Neural cell (in vitro differentiated cells): ENCODE measurements at regions not wholly inside any gene's neighbourhood (a gene's known extent, or its start where the extent isn't known, plus 50 kb on each side); places are given as distances from the start of the nearest gene placed in this dataset.
A peak's percentile ranks its signal among the peaks of the same experiment; 100 is the strongest.

Source experiments
- H2AFZ ChIP-seq: fragments of 200-600, 300-800 bp; sonication (generic), shearing (Covaris generic); 2 replicates; pipeline ENCODE4 v1.6.0; 2014; ENCODE audit warnings: low read depth, mild to moderate bottlenecking, antibody characterized with exemption, low read length, moderate library complexity
- H3F3A ChIP-seq: fragments of 200-600 bp; shearing (Covaris generic); 2 replicates; pipeline ENCODE4 v1.6.1; 2016; ENCODE audit warnings: mild to moderate bottlenecking, moderate library complexity, mixed read lengths, antibody characterized with exemption, low read length; ENCODE audit not compliant: insufficient read depth, poor library complexity, severe bottlenecking
- H3K27ac ChIP-seq: fragments of 200-600, 300-800 bp; sonication (generic), shearing (Covaris generic); 2 replicates; pipeline ENCODE4 v1.5.1; 2014; ENCODE audit warnings: mild to moderate bottlenecking, low read length, moderate library complexity
- H3K27me3 ChIP-seq: fragments of 300-800, 200-600 bp; sonication (generic), shearing (Covaris generic); 2 replicates; pipeline ENCODE4 v1.6.0; 2014; ENCODE audit warnings: mild to moderate bottlenecking, low read depth, low read length, moderate library complexity; ENCODE audit not compliant: insufficient read depth
- H3K36me3 ChIP-seq: fragments of 300-800, 200-600 bp; sonication (generic), shearing (Covaris generic); 2 replicates; pipeline ENCODE4 v1.5.1; 2014; ENCODE audit warnings: mild to moderate bottlenecking, antibody characterized with exemption, low read length, moderate library complexity; ENCODE audit not compliant: insufficient read depth
- H3K4me2 ChIP-seq: fragments of 300-800, 200-600 bp; sonication (generic), shearing (Covaris generic); 2 replicates; pipeline ENCODE4 v1.6.0; 2014; ENCODE audit warnings: mild to moderate bottlenecking, low read length
- H3K4me3 ChIP-seq: fragments of 300-800, 200-600 bp; sonication (generic), shearing (Covaris generic); 2 replicates; pipeline ENCODE4 v1.5.1; 2014; ENCODE audit warnings: mild to moderate bottlenecking, low read length, moderate library complexity
- H3K79me2 ChIP-seq: fragments of 200-600 bp; shearing (Covaris generic); replicated peaks from 2 replicates; pipeline ENCODE4 v1.6.0; 2014; ENCODE audit warnings: mild to moderate bottlenecking, low read length, moderate library complexity; ENCODE audit not compliant: insufficient read depth
- H3K9ac ChIP-seq: fragments of 300-800, 200-600 bp; sonication (generic), shearing (Covaris generic); 2 replicates; pipeline ENCODE4 v1.6.1; 2016; ENCODE audit warnings: mild to moderate bottlenecking, low read length, mixed read lengths
- H3K9me2 ChIP-seq: fragments of 200-600 bp; shearing (Covaris generic); 2 replicates; pipeline ENCODE4 v1.6.1; 2016; ENCODE audit warnings: mild to moderate bottlenecking, low read length, mixed read lengths; ENCODE audit not compliant: insufficient read depth
- H3K9me3 ChIP-seq: fragments of 200-600, 300-800 bp; sonication (generic), shearing (Covaris generic); 2 replicates; pipeline ENCODE4 v1.6.1; 2016; ENCODE audit warnings: mild to moderate bottlenecking, mixed run types, low read length, moderate library complexity, mixed read lengths
- H4K20me1 ChIP-seq: fragments of 200-600 bp; shearing (Covaris generic); 2 replicates; pipeline ENCODE4 v1.6.1; 2016; ENCODE audit warnings: mild to moderate bottlenecking, mixed run types; ENCODE audit not compliant: insufficient read depth
- EP300 ChIP-seq: fragments of 450-650 bp; conservative IDR thresholded peaks from 2 replicates; pipeline ENCODE4 v1.6.1; 2014; ENCODE audit warnings: antibody characterized with exemption, mild to moderate bottlenecking, moderate library complexity; ENCODE audit not compliant: poor library complexity, severe bottlenecking
- EZH2 ChIP-seq: fragments of 200-600, 300-800 bp; shearing (Covaris generic), sonication (generic); IDR thresholded peaks from 2 replicates; pipeline ENCODE4 v1.6.1; 2014; ENCODE audit warnings: antibody characterized with exemption, low read length, borderline replicate concordance, mild to moderate bottlenecking; ENCODE audit not compliant: insufficient read depth, poor library complexity, severe bottlenecking
- MXI1 ChIP-seq: fragments of 450-650 bp; conservative IDR thresholded peaks from 2 replicates; pipeline ENCODE4 v1.6.1; 2014; ENCODE audit warnings: antibody characterized with exemption, mild to moderate bottlenecking; ENCODE audit not compliant: poor library complexity, severe bottlenecking
- POLR2AphosphoS5 ChIP-seq: IDR thresholded peaks from 2 replicates; pipeline ENCODE4 v1.6.1; 2012
- RAD21 ChIP-seq: fragments of 450-650 bp; conservative IDR thresholded peaks from 2 replicates; pipeline ENCODE4 v1.6.1; 2014; ENCODE audit warnings: antibody characterized with exemption, mild to moderate bottlenecking, moderate library complexity
- SMC3 ChIP-seq: fragments of 450-650 bp; conservative IDR thresholded peaks from 2 replicates; pipeline ENCODE4 v1.6.1; 2014; ENCODE audit warnings: antibody characterized with exemption, mild to moderate bottlenecking, moderate library complexity; ENCODE audit not compliant: poor library complexity
- TAF1 ChIP-seq: IDR thresholded peaks from 2 replicates; pipeline ENCODE4 v1.6.1; 2012; ENCODE audit warnings: low read depth
- TF ChIP-seq, protein P1 (sequence below): fragments of 450-650 bp; IDR thresholded peaks from 2 replicates; pipeline ENCODE4 v1.5.1; 2014; ENCODE audit warnings: antibody characterized with exemption, mild to moderate bottlenecking, moderate library complexity; ENCODE audit not compliant: poor library complexity, severe bottlenecking
- TF ChIP-seq, protein P2 (sequence below): IDR thresholded peaks from 2 replicates; pipeline ENCODE4 v1.6.1; 2012; ENCODE audit warnings: borderline replicate concordance

DNA sequence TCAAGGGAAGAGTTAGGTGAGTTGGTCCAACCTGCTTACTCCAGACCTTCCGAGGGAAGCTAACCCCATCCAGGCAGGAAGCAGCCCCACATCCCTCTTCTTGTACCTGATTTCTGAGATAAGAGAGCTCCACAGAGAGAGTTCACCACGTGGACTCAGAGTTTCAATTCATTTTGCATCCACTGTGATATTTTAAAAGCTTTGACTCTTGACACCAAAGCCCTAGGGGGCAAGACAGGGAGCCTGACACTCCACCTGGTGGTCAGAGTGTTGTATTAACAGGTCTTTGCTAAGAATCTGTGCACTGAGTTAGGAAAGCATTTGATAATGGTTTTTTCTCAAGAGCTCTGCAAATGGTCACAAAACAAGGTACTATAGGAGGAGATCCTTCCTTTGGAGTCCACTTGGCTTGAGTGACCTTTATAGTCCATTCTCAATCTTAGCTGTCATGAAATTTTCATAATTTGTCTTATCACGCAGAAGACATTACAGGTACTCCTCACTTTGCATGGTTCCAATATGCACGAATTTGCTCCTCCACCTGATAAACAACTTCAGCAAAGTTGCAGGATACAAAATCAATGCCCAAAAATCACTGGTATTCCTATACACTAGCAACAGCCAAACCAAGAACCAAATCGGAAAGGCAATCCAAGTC, 56.2 kb upstream of the RIPOR2 start:
- Histone ChIP-seq H2AFZ (no peak overlapping the region), H3K79me2 (no peaks in the 10 kb centered on the region), H3K4me3 (peak overlapping the region; percentile 10), H3F3A (no peaks in the 10 kb centered on the region), H3K27ac (peak overlapping the region; percentile 50), H3K9me2 (no peaks in the 10 kb centered on the region), H3K27me3 (no peaks in the 10 kb centered on the region), H3K9me3 (no peaks in the 10 kb centered on the region), H3K4me2 (no peak overlapping the region), H4K20me1 (no peaks in the 10 kb centered on the region), H3K36me3 (no peaks in the 10 kb centered on the region), H3K9ac (peak overlapping the region; percentile 18)
- TF ChIP-seq TAF1 (no peak), SMC3 (peak; percentile 83), POLR2AphosphoS5 (peak; percentile 33), EZH2 (no peak), RAD21 (peak; percentile 72), EP300 (peak; percentile 40), MXI1 (no peak)
- TF ChIP-seq, protein P1, sequence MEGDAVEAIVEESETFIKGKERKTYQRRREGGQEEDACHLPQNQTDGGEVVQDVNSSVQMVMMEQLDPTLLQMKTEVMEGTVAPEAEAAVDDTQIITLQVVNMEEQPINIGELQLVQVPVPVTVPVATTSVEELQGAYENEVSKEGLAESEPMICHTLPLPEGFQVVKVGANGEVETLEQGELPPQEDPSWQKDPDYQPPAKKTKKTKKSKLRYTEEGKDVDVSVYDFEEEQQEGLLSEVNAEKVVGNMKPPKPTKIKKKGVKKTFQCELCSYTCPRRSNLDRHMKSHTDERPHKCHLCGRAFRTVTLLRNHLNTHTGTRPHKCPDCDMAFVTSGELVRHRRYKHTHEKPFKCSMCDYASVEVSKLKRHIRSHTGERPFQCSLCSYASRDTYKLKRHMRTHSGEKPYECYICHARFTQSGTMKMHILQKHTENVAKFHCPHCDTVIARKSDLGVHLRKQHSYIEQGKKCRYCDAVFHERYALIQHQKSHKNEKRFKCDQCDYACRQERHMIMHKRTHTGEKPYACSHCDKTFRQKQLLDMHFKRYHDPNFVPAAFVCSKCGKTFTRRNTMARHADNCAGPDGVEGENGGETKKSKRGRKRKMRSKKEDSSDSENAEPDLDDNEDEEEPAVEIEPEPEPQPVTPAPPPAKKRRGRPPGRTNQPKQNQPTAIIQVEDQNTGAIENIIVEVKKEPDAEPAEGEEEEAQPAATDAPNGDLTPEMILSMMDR, result peak; percentile 73
- TF ChIP-seq, protein P2, sequence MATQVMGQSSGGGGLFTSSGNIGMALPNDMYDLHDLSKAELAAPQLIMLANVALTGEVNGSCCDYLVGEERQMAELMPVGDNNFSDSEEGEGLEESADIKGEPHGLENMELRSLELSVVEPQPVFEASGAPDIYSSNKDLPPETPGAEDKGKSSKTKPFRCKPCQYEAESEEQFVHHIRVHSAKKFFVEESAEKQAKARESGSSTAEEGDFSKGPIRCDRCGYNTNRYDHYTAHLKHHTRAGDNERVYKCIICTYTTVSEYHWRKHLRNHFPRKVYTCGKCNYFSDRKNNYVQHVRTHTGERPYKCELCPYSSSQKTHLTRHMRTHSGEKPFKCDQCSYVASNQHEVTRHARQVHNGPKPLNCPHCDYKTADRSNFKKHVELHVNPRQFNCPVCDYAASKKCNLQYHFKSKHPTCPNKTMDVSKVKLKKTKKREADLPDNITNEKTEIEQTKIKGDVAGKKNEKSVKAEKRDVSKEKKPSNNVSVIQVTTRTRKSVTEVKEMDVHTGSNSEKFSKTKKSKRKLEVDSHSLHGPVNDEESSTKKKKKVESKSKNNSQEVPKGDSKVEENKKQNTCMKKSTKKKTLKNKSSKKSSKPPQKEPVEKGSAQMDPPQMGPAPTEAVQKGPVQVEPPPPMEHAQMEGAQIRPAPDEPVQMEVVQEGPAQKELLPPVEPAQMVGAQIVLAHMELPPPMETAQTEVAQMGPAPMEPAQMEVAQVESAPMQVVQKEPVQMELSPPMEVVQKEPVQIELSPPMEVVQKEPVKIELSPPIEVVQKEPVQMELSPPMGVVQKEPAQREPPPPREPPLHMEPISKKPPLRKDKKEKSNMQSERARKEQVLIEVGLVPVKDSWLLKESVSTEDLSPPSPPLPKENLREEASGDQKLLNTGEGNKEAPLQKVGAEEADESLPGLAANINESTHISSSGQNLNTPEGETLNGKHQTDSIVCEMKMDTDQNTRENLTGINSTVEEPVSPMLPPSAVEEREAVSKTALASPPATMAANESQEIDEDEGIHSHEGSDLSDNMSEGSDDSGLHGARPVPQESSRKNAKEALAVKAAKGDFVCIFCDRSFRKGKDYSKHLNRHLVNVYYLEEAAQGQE, result no peak

DNA sequence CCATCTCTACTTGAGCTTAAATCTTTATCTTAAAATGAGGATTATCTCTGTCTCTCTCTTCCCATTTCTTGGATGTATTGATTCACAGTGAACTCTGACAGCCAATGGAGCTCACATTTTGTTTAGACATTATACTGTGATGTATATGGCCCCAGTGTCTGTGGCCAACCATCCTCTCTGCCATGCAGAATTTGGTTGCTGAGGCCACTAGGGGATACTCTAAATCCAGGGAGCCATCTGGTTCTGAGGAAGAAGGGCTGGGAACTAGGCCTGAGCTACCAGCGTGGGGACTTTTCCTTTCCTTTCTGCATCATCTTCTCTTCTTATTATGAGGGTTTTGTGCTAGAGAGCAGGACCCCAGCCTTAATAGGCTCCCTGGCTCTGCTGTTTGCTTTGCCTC, 59.1 kb upstream of the RIPOR2 start:
- Histone ChIP-seq H3K36me3 (no peaks in the 10 kb centered on the region), H3K9me3 (no peaks in the 10 kb centered on the region), H3K4me2 (no peak overlapping the region), H3K9ac (no peak overlapping the region), H3K9me2 (no peaks in the 10 kb centered on the region), H3F3A (no peaks in the 10 kb centered on the region), H3K27me3 (no peaks in the 10 kb centered on the region), H3K4me3 (no peak overlapping the region), H3K79me2 (no peaks in the 10 kb centered on the region), H3K27ac (no peak overlapping the region), H2AFZ (no peak overlapping the region), H4K20me1 (no peaks in the 10 kb centered on the region)
- TF ChIP-seq EZH2 (no peak), POLR2AphosphoS5 (no peak), MXI1 (no peak), TAF1 (no peak), SMC3 (no peak), EP300 (no peak)
- TF ChIP-seq, protein P1, result no peak
- TF ChIP-seq, protein P2, result no peak
